Ascending aorta (tissue), 2 donors: ENCODE measurements at regions not wholly inside any gene's neighbourhood (a gene's known extent, or its start where the extent isn't known, plus 50 kb on each side); places are given as distances from the start of the nearest gene placed in this dataset.

Experiments
- DNase-seq, 2 donors: peaks; one replicate each; pipeline ENCODE4 v3.0.0-alpha.2; 2019; ENCODE audit warnings: low spot score in 2 of 2
- H3K27ac ChIP-seq, 2 donors: fragments of 200-600 bp; sonication (generic); one replicate each; pipeline ENCODE4 v1.5.1; 2016 to 2017; ENCODE audit warnings: mild to moderate bottlenecking in 1 of 2
- H3K27me3 ChIP-seq: fragments of 200-600 bp; sonication (generic); one replicate; pipeline ENCODE4 v1.5.1; 2017
- H3K36me3 ChIP-seq, 2 donors: fragments of 200-600 bp; sonication (generic); one replicate each; pipeline ENCODE4 v1.5.1; 2016
- H3K4me1 ChIP-seq, 2 donors: fragments of 200-600 bp; sonication (generic); one replicate each; pipeline ENCODE4 v1.5.1; 2016 to 2017; ENCODE audit warnings: mild to moderate bottlenecking in 1 of 2
- H3K4me3 ChIP-seq, 2 donors: fragments of 200-600 bp; sonication (generic); one replicate each; pipeline ENCODE4 v1.5.1; 2016 to 2017; ENCODE audit warnings: mild to moderate bottlenecking in 1 of 2
- H3K9me3 ChIP-seq, 2 donors: fragments of 200-600 bp; sonication (generic); one replicate each; pipeline ENCODE4 v1.5.1; 2016
- intact Hi-C: fragments of 100-400 bp; cut with DNase I; formaldehyde crosslinking; loops from one replicate; pipeline ENCODE4 v1.15.1; 2023
- TF ChIP-seq, protein P1 (sequence below), 3 experiments: fragments of 200-600 bp in 2 of 3; fragments of 450-650 bp in 1 of 3; sonication (generic) in 2 of 3; IDR thresholded peaks; one replicate each; pipeline ENCODE4 v1.5.1; 2016 to 2019; ENCODE audit warnings: antibody characterized with exemption in 3 of 3, mild to moderate bottlenecking in 1 of 3, moderate library complexity in 1 of 3

DNA sequence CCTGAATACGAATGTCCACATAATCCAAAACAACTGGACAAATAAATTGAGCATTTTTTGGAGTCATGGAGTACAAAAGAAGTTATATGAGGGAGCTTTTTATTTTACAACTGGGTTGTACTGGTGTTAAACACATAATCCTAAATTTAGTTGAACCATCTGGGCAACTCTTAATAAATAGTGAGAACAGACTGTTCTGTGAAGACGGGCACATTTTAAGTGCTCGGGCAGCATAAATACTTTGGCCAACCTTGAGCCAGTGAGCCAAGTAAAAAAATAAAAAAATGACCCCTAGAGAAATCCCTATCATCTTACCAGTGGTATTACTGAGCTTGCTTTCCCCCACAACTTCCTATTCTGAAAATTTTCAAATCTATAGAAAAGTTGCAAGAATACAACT is 50.9 kb upstream of the PSME4 start:
- Histone ChIP-seq H3K27me3 (no peaks in the 10 kb centered on the region), H3K4me1 (no peaks in the 10 kb centered on the region), H3K9me3 (no peaks in the 10 kb centered on the region), H3K27ac (no peak overlapping the region), H3K4me3 (no peak overlapping the region), H3K36me3 (peaks cover 0 to 4% of the 10 kb centered on the region in 2 donors)
- intact Hi-C loops: no loop called here
- TF ChIP-seq, protein P1, sequence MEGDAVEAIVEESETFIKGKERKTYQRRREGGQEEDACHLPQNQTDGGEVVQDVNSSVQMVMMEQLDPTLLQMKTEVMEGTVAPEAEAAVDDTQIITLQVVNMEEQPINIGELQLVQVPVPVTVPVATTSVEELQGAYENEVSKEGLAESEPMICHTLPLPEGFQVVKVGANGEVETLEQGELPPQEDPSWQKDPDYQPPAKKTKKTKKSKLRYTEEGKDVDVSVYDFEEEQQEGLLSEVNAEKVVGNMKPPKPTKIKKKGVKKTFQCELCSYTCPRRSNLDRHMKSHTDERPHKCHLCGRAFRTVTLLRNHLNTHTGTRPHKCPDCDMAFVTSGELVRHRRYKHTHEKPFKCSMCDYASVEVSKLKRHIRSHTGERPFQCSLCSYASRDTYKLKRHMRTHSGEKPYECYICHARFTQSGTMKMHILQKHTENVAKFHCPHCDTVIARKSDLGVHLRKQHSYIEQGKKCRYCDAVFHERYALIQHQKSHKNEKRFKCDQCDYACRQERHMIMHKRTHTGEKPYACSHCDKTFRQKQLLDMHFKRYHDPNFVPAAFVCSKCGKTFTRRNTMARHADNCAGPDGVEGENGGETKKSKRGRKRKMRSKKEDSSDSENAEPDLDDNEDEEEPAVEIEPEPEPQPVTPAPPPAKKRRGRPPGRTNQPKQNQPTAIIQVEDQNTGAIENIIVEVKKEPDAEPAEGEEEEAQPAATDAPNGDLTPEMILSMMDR (IDR thresholded peaks at IDR 0.05): no peak
- DNase-seq: no peak

DNA sequence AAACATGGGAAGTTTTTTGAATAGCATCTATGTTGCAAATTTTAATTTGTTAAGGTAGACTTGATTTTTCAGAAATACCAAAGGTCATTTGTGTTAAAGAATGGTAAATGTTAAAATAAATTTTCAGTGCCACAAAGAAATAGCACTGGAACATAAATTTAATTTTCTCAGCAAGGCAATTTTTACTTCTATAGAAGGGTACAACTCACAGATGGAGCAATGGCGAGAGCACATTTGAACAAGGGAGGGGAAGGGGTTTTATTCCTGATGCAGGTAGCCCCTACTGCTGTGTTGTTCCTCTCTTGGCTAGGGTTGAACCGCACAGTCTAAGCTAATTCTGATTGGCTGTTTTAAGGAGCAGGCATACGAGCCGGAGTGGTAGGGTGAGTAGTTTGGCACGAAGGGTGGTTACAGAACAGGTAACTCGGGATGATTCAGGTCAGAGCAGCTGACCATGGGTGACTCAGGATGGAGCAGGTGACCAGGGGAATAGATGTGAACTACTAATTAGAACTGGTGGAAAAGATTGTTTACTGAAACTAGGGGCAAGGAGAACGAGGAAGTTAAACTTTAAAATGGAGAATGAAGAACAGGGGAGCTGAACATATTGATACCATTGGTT is 50.1 kb upstream of the PSME4 start:
- H3K4me3 ChIP-seq: no peak overlapping the region
- no peak for DNase-seq
- H3K27me3 ChIP-seq: no peaks in the 10 kb centered on the region
- TF ChIP-seq, protein P1 (IDR thresholded peaks at IDR 0.05): no peak
- no peak overlapping the region for H3K27ac ChIP-seq
- intact Hi-C loops: no loop called here
- H3K4me1 ChIP-seq: peaks cover 0 to 3% of the 10 kb centered on the region in 2 donors
- no peaks in the 10 kb centered on the region for H3K9me3 ChIP-seq
- peaks cover 0 to 4% of the 10 kb centered on the region in 2 donors for H3K36me3 ChIP-seq
